IgD-negative memory B cell (primary cell): ENCODE measurements at regions not wholly inside any gene's neighbourhood (a gene's known extent, or its start where the extent isn't known, plus 50 kb on each side); places are given as distances from the start of the nearest gene placed in this dataset.
"Not testable (repeated sequence)": the region's sequence is repeated elsewhere in the genome, so short reads cannot be mapped to it uniquely, and the experiment has no call there.

Experiments used
- H3K27ac Mint-ChIP-seq, 3 donors: one replicate each; pipeline ENCODE4 v1.8.0; 2020 to 2022; ENCODE audit warnings: mild to moderate bottlenecking in 3 of 3, mixed read lengths in 3 of 3, moderate library complexity in 1 of 3
- H3K27me3 Mint-ChIP-seq: one replicate; pipeline ENCODE4 v1.8.0; 2021; ENCODE audit warnings: mixed read lengths
- H3K36me3 Mint-ChIP-seq: one replicate; pipeline ENCODE4 v1.8.0; 2020; ENCODE audit warnings: mild to moderate bottlenecking, mixed read lengths
- H3K4me1 Mint-ChIP-seq, 3 donors: one replicate each; pipeline ENCODE4 v1.8.0; 2020 to 2022; ENCODE audit warnings: mixed read lengths in 3 of 3, mild to moderate bottlenecking in 1 of 3
- H3K4me3 Mint-ChIP-seq, 4 donors: one replicate each; pipeline ENCODE4 v1.8.0; 2020 to 2022; ENCODE audit warnings: mild to moderate bottlenecking in 4 of 4, mixed read lengths in 4 of 4, moderate library complexity in 3 of 4
- H3K9me3 Mint-ChIP-seq, 3 donors: one replicate each; pipeline ENCODE4 v1.8.0; 2020 to 2021; ENCODE audit warnings: mixed read lengths in 3 of 3, mild to moderate bottlenecking in 1 of 3

- peaks cover 2 to 5% (median 4%) of the 10 kb centered on the region in 3 donors for H3K9me3 Mint-ChIP-seq
- no peak overlapping the region for H3K27ac Mint-ChIP-seq
- peaks cover 0 to 1% (median 0%) of the 10 kb centered on the region in 3 donors for H3K4me1 Mint-ChIP-seq
These were observed 652.2 kb downstream of the DACH1 start for GRCh38 chr13:71214821-71215220.

GRCh38 chr13:71214357-71214756 is 652.6 kb downstream of the DACH1 start:
- Mint-ChIP-seq H3K4me1 (peaks cover 0 to 1% (median 0%) of the 10 kb centered on the region in 3 donors), H3K9me3 (peaks cover 2 to 5% (median 4%) of the 10 kb centered on the region in 3 donors), H3K27me3 (no peaks in the 10 kb centered on the region)

More at GRCh38 chr13:71214821-71215220, 652.2 kb downstream of the DACH1 start:
- no peak overlapping the region for H3K4me3 Mint-ChIP-seq
- no peaks in the 10 kb centered on the region for H3K27me3 Mint-ChIP-seq
- H3K36me3 Mint-ChIP-seq, result peaks cover 2% of the 10 kb centered on the region

GRCh38 chr13:71213252-71213821 is 653.7 kb downstream of the DACH1 start:
- H3K9me3 Mint-ChIP-seq, result peaks cover 2 to 5% (median 4%) of the 10 kb centered on the region in 3 donors
- H3K4me3 Mint-ChIP-seq, result no peak overlapping the region
- peaks cover 2% of the 10 kb centered on the region for H3K36me3 Mint-ChIP-seq
- H3K4me1 Mint-ChIP-seq, result peaks cover 0 to 1% (median 0%) of the 10 kb centered on the region in 3 donors
- H3K27me3 Mint-ChIP-seq, result no peaks in the 10 kb centered on the region
- H3K27ac Mint-ChIP-seq, result no peak overlapping the region

More at GRCh38 chr13:71214357-71214756, 652.6 kb downstream of the DACH1 start:
- H3K4me3 Mint-ChIP-seq, result no peak overlapping the region
- H3K27ac Mint-ChIP-seq, result no peak overlapping the region
- H3K36me3 Mint-ChIP-seq, result peaks cover 2% of the 10 kb centered on the region

GRCh38 chr13:71210861-71211260 is 656.1 kb downstream of the DACH1 start:
- Mint-ChIP-seq H3K27ac (no peak overlapping the region), H3K4me3 (no peak overlapping the region)

GRCh38 chr13:71209217-71209616 is 657.8 kb downstream of the DACH1 start:
- no peak overlapping the region for H3K27ac Mint-ChIP-seq

More at GRCh38 chr13:71210861-71211260, 656.1 kb downstream of the DACH1 start:
- H3K27me3 Mint-ChIP-seq, result no peaks in the 10 kb centered on the region
- peaks cover 2% of the 10 kb centered on the region for H3K36me3 Mint-ChIP-seq
- H3K9me3 Mint-ChIP-seq, result peaks cover 3 to 9% (median 8%) of the 10 kb centered on the region in 3 donors
- H3K4me1 Mint-ChIP-seq, result peaks cover 0 to 1% (median 0%) of the 10 kb centered on the region in 3 donors

GRCh38 chr13:71184583-71184982 is 682.4 kb downstream of the DACH1 start:
- not testable (repeated sequence) for H3K36me3 Mint-ChIP-seq, H3K9me3 Mint-ChIP-seq, H3K27ac Mint-ChIP-seq, H3K4me1 Mint-ChIP-seq, H3K27me3 Mint-ChIP-seq, H3K4me3 Mint-ChIP-seq

More at GRCh38 chr13:71209217-71209616, 657.8 kb downstream of the DACH1 start:
- peaks cover 2% of the 10 kb centered on the region for H3K36me3 Mint-ChIP-seq
- H3K4me1 Mint-ChIP-seq, result peaks cover 0 to 1% (median 0%) of the 10 kb centered on the region in 3 donors
- no peak overlapping the region for H3K4me3 Mint-ChIP-seq
- H3K27me3 Mint-ChIP-seq, result no peaks in the 10 kb centered on the region
- peaks cover 3 to 9% (median 6%) of the 10 kb centered on the region in 3 donors for H3K9me3 Mint-ChIP-seq

- not testable (repeated sequence) for H3K4me3 Mint-ChIP-seq, H3K36me3 Mint-ChIP-seq, H3K9me3 Mint-ChIP-seq, H3K27me3 Mint-ChIP-seq, H3K4me1 Mint-ChIP-seq, H3K27ac Mint-ChIP-seq
These were observed 683.7 kb downstream of the DACH1 start for GRCh38 chr13:71183352-71183751.

GRCh38 chr13:71171740-71172139 is 695.3 kb downstream of the DACH1 start:
- no peak overlapping the region for H3K4me3 Mint-ChIP-seq
- no peaks in the 10 kb centered on the region for H3K36me3 Mint-ChIP-seq
- peaks cover 0 to 7% (median 2%) of the 10 kb centered on the region in 3 donors for H3K9me3 Mint-ChIP-seq
- no peaks in the 10 kb centered on the region for H3K4me1 Mint-ChIP-seq
- H3K27me3 Mint-ChIP-seq, result no peaks in the 10 kb centered on the region
- H3K27ac Mint-ChIP-seq, result no peak overlapping the region

- H3K36me3 Mint-ChIP-seq, result no peaks in the 10 kb centered on the region
- H3K9me3 Mint-ChIP-seq, result peaks cover 0 to 3% (median 0%) of the 10 kb centered on the region in 3 donors
- H3K27ac Mint-ChIP-seq, result no peak overlapping the region
- H3K4me3 Mint-ChIP-seq, result no peak overlapping the region
- no peaks in the 10 kb centered on the region for H3K27me3 Mint-ChIP-seq
- H3K4me1 Mint-ChIP-seq, result no peaks in the 10 kb centered on the region
These were observed 697.8 kb downstream of the DACH1 start for GRCh38 chr13:71169180-71169579.

GRCh38 chr13:71156550-71156949 is 710.5 kb downstream of the DACH1 start:
- no peaks in the 10 kb centered on the region for H3K36me3 Mint-ChIP-seq
- no peak overlapping the region for H3K27ac Mint-ChIP-seq
- no peak overlapping the region for H3K4me3 Mint-ChIP-seq
- H3K9me3 Mint-ChIP-seq, result peaks cover 4 to 9% (median 4%) of the 10 kb centered on the region in 3 donors
- no peaks in the 10 kb centered on the region for H3K4me1 Mint-ChIP-seq
- H3K27me3 Mint-ChIP-seq, result no peaks in the 10 kb centered on the region

GRCh38 chr13:71149498-71150363 is 717.3 kb downstream of the DACH1 start:
- H3K27me3 Mint-ChIP-seq, result no peaks in the 10 kb centered on the region
- H3K4me1 Mint-ChIP-seq, result no peaks in the 10 kb centered on the region
- peaks cover 0 to 12% (median 5%) of the 10 kb centered on the region in 3 donors for H3K9me3 Mint-ChIP-seq
- H3K36me3 Mint-ChIP-seq, result no peaks in the 10 kb centered on the region
- no peak overlapping the region for H3K4me3 Mint-ChIP-seq
- H3K27ac Mint-ChIP-seq, result no peak overlapping the region

- Mint-ChIP-seq H3K27me3 (no peaks in the 10 kb centered on the region), H3K4me3 (no peak overlapping the region), H3K4me1 (no peaks in the 10 kb centered on the region), H3K36me3 (no peaks in the 10 kb centered on the region), H3K9me3 (peaks cover 0 to 7% (median 5%) of the 10 kb centered on the region in 3 donors), H3K27ac (no peak overlapping the region)
These were observed 718.0 kb downstream of the DACH1 start for GRCh38 chr13:71149046-71149445.

GRCh38 chr13:71148396-71148795 is 718.6 kb downstream of the DACH1 start:
- no peaks in the 10 kb centered on the region for H3K27me3 Mint-ChIP-seq
- H3K27ac Mint-ChIP-seq, result no peak overlapping the region
- H3K36me3 Mint-ChIP-seq, result no peaks in the 10 kb centered on the region
- H3K4me3 Mint-ChIP-seq, result no peak overlapping the region
- peaks cover 2 to 5% (median 4%) of the 10 kb centered on the region in 3 donors for H3K9me3 Mint-ChIP-seq
- H3K4me1 Mint-ChIP-seq, result no peaks in the 10 kb centered on the region

- Mint-ChIP-seq H3K4me1 (no peaks in the 10 kb centered on the region), H3K36me3 (no peaks in the 10 kb centered on the region), H3K4me3 (no peak overlapping the region), H3K27me3 (no peaks in the 10 kb centered on the region), H3K9me3 (peaks cover under 1 to 3% (median 2%) of the 10 kb centered on the region in 3 donors), H3K27ac (no peak overlapping the region)
These were observed 722.1 kb downstream of the DACH1 start for GRCh38 chr13:71144883-71145282.

GRCh38 chr13:71137101-71137500 is 729.9 kb downstream of the DACH1 start:
- no peak overlapping the region for H3K27ac Mint-ChIP-seq
- H3K9me3 Mint-ChIP-seq, result peaks cover 0 to 5% (median 2%) of the 10 kb centered on the region in 3 donors
- no peak overlapping the region for H3K4me3 Mint-ChIP-seq
- H3K36me3 Mint-ChIP-seq, result no peaks in the 10 kb centered on the region
- H3K27me3 Mint-ChIP-seq, result no peaks in the 10 kb centered on the region
- no peaks in the 10 kb centered on the region for H3K4me1 Mint-ChIP-seq
